SK-N-SH treated with all-trans-retinoic acid at 6 μM for 48 hours (cell line): ENCODE measurements at regions not wholly inside any gene's neighbourhood (a gene's known extent, or its start where the extent isn't known, plus 50 kb on each side); places are given as distances from the start of the nearest gene placed in this dataset.

ENCODE experiments used
- OSR1 ChIP-seq: fragments of 250-450 bp; sonication (Bioruptor Pico); IDR thresholded peaks from 2 replicates; pipeline ENCODE4 v1.8.0; 2022; ENCODE audit warnings: moderate library complexity, mild to moderate bottlenecking, inconsistent platforms
- SNAI2 ChIP-seq: fragments of 250-450 bp; sonication (Bioruptor Pico); IDR thresholded peaks from 2 replicates; pipeline ENCODE4 v1.5.0; 2020; ENCODE audit warnings: mild to moderate bottlenecking, moderate library complexity
- ZC3H10 ChIP-seq: fragments of 250-450 bp; sonication (Bioruptor Pico); IDR thresholded peaks from 2 replicates; pipeline ENCODE4 v1.5.1; 2021; ENCODE audit warnings: mild to moderate bottlenecking, moderate library complexity
- ZFP3 ChIP-seq: fragments of 250-450 bp; sonication (Bioruptor Pico); IDR thresholded peaks from 2 replicates; pipeline ENCODE4 v1.5.0; 2020; ENCODE audit warnings: mild to moderate bottlenecking, moderate library complexity
- ZNF565 ChIP-seq: fragments of 450-650 bp; formaldehyde crosslinking; conservative IDR thresholded peaks from 2 replicates; pipeline ENCODE4 v1.5.0; 2020; ENCODE audit warnings: low read depth, mild to moderate bottlenecking, moderate library complexity
- ZNF70 ChIP-seq: fragments of 450-650 bp; formaldehyde crosslinking; IDR thresholded peaks from 2 replicates; pipeline ENCODE4 v1.5.0; 2020; ENCODE audit warnings: mild to moderate bottlenecking, moderate library complexity

DNA sequence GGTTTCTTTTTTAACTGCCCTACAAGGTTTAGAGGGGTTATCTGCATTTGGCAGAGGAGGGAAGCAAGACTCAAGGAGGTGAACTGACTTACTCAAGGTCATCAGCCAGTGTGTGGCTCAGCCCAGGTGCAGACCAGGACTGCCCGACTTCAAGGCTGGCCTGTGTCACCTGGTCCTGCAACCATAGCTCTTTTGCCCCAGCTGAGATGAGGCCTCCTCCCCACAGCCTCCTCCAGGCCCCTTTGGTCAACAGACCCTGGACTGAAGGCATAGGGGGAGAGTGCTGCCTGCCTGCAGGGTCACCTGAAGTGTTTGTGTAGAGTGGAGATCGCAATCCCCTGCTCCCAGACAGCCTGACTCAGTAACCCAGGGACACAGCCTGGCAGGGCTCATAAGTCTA, 168.5 kb upstream of the GLI2 start:
- no peak for TF ChIP-seq SNAI2 (CRISPR knock-in tag)
- TF ChIP-seq ZNF70 (CRISPR knock-in tag), result no peak
- no peak for TF ChIP-seq ZFP3 (CRISPR knock-in tag)
- no peak for TF ChIP-seq ZC3H10
- no peak for TF ChIP-seq OSR1 (CRISPR knock-in tag)
- no peak for TF ChIP-seq ZNF565 (CRISPR knock-in tag)
